Heart left ventricle (tissue), 16 donors: ENCODE measurements at regions not wholly inside any gene's neighbourhood (a gene's known extent, or its start where the extent isn't known, plus 50 kb on each side); places are given as distances from the start of the nearest gene placed in this dataset.
A peak's percentile ranks its signal among the peaks of the same experiment; 100 is the strongest.

ENCODE experiments used
- ATAC-seq, 4 donors: fragments of 200-7000 bp; cut with Tn5 transposase; one replicate each; pipeline ENCODE4 v1.9.1; 2020 to 2022; ENCODE audit warnings: moderate library complexity in 4 of 4, mild to moderate bottlenecking in 3 of 4, moderate number of reproducible peaks in 1 of 4
- DNase-seq, 5 donors: peaks; one replicate each; pipeline ENCODE4 v3.0.0-alpha.2; 2020
- H3K27ac ChIP-seq, 12 donors: fragments of 200-600 bp; sonication (generic) in 4 of 12; one replicate each; pipeline versions ENCODE4 v1.5.0 to v1.8.0; 2016 to 2022; ENCODE audit warnings: mild to moderate bottlenecking in 2 of 12
- H3K27me3 ChIP-seq, 9 donors: fragments of 200-600 bp; sonication (generic) in 2 of 9; one replicate each; pipeline versions ENCODE4 v1.5.1 to v1.8.0; 2016 to 2022; ENCODE audit warnings: mild to moderate bottlenecking in 3 of 9
- H3K36me3 ChIP-seq, 9 donors: fragments of 200-600 bp; sonication (generic) in 2 of 9; one replicate each; pipeline versions ENCODE4 v1.5.0 to v1.8.0; 2018 to 2022; ENCODE audit warnings: mild to moderate bottlenecking in 2 of 9
- H3K4me1 ChIP-seq, 12 donors: fragments of 200-600 bp; sonication (generic) in 4 of 12; one replicate each; pipeline versions ENCODE4 v1.5.0 to v1.8.0; 2016 to 2022; ENCODE audit warnings: mild to moderate bottlenecking in 3 of 12
- H3K4me3 ChIP-seq, 12 donors: fragments of 200-600 bp; sonication (generic) in 4 of 12; one replicate each; pipeline versions ENCODE4 v1.5.0 to v1.8.0; 2017 to 2022; ENCODE audit warnings: mild to moderate bottlenecking in 9 of 12, moderate library complexity in 4 of 12
- H3K9me3 ChIP-seq, 12 donors: fragments of 200-600 bp; sonication (generic) in 4 of 12; one replicate each; pipeline versions ENCODE4 v1.5.0 to v1.8.0; 2016 to 2022; ENCODE audit warnings: mild to moderate bottlenecking in 1 of 12
- CTCF ChIP-seq, 12 donors: fragments of 200-600 bp; sonication (generic) in 4 of 12; IDR thresholded peaks; one replicate each; pipeline versions ENCODE4 v1.5.0 to v1.8.0; 2018 to 2022; ENCODE audit warnings: antibody characterized with exemption in 12 of 12, mild to moderate bottlenecking in 5 of 12
- POLR2A ChIP-seq, 2 donors: fragments of 450-650 bp; IDR thresholded peaks; one replicate each; pipeline ENCODE4 v1.6.1; 2017; ENCODE audit warnings: antibody characterized with exemption in 2 of 2, mild to moderate bottlenecking in 2 of 2, moderate library complexity in 2 of 2
- WGBS, 4 donors: extraction: QIAGEN DNeasy Blood & Tissue Kit in 2 of 4; methylation state at CpG; one replicate each; pipeline versions ENCODE4 v1.1.5 to v1.1.7; 2013 to 2018; 5-methylcytosine and 5-hydroxymethylcytosine counted together
- intact Hi-C, 10 donors: fragments of 100-400 bp; cut with DNase I; formaldehyde crosslinking; loops; one replicate each; pipeline versions ENCODE4 v1.11.1 to v1.14.2; 2022
- donor health status: ischemic (EF 13 %, LVEDD 7.1; RV severe dilation, severe dysfunction).
- donor health status: healthy with polysubstance abuse.
- donor health status: DM: no; HTN: yes; CAD: no.
- donor health status: DM: no; HTN: no; CAD: no.
- donor health status: ischemic (EF 25% LVEDD 6.9; RV normal size, moderate dysfunction).
- donor health status: ischemic (EF 25% LVEDD 5.7; RV mildly dilated, moderate dysfunction).
- donor health status: healthy.
- donor health status: DM: yes; HTN: yes; CAD: no.
- donor health status: ischemic (EF 35%, LVEDD 5.7; RV mildly dilated, moderate dysfunction).
- donor health status: nonischemic (EF 11% LVEDD 7.7; RV severe dilation, severe dysfunction).
- donor health status: DM: yes; HTN: yes; CAD: no.
- donor health status: PGD.
- donor health status: ischemic (EF 29% LVEDD 5.4; RV normal size, mild dysfunction).
- donor health status: nonischemic (EF 23%, LVEDD 6.1; RV moderate dilation, normal function).

GRCh38 chr1:232372841-232373440 lies 257.0 kb downstream of the SIPA1L2 start:
- intact Hi-C loops: no loop called here
- Histone ChIP-seq H3K27ac (no peak overlapping the region), H3K27me3 (no peaks in the 10 kb centered on the region), H3K4me1 (peaks cover 0 to 31% (median 15%) of the 10 kb centered on the region in 12 donors), H3K9me3 (no peaks in the 10 kb centered on the region), H3K4me3 (no peak overlapping the region), H3K36me3 (no peaks in the 10 kb centered on the region)
- ATAC-seq: no peak
- no peak for TF ChIP-seq POLR2A (IDR thresholded peaks at IDR 0.05)
- TF ChIP-seq CTCF (IDR thresholded peaks at IDR 0.05): no peak
- WGBS, 4 donors: 80 to 95% (median 85%) methylated on average over 11 of the region's 11 CpGs
- DNase-seq: no peak

- no peak for DNase-seq
- ATAC-seq: no peak
- Histone ChIP-seq H3K4me1 (peaks cover 0 to 25% (median 10%) of the 10 kb centered on the region in 12 donors), H3K36me3 (no peaks in the 10 kb centered on the region), H3K27ac (no peak overlapping the region), H3K9me3 (no peaks in the 10 kb centered on the region), H3K27me3 (no peaks in the 10 kb centered on the region), H3K4me3 (no peak overlapping the region)
- intact Hi-C loops: no loop called here
- 91 to 94% (median 93%) methylated on average over 5 to 13 of the region's 13 CpGs for WGBS, 4 donors
- TF ChIP-seq CTCF (IDR thresholded peaks at IDR 0.05): no peak
- no peak for TF ChIP-seq POLR2A (IDR thresholded peaks at IDR 0.05)
Measured at GRCh38 chr1:232372431-232372830, 257.5 kb downstream of the SIPA1L2 start.

- Histone ChIP-seq H3K4me3 (no peak overlapping the region), H3K27ac (peak overlapping the region in 8 of 12 donors; percentile 8 to 68 (median 56)), H3K9me3 (no peaks in the 10 kb centered on the region), H3K27me3 (no peaks in the 10 kb centered on the region), H3K4me1 (peaks cover 0 to 13% (median 0%) of the 10 kb centered on the region in 12 donors), H3K36me3 (no peaks in the 10 kb centered on the region)
- peak in 2 of 5 donors; percentile 46 to 58 for DNase-seq
- ATAC-seq: peak; percentile 79 to 91 (median 90)
- intact Hi-C loops: no loop called here
- 56 to 68% (median 64%) methylated on average over 10 to 11 of the region's 11 CpGs for WGBS, 4 donors
- TF ChIP-seq POLR2A (IDR thresholded peaks at IDR 0.05): no peak
- no peak for TF ChIP-seq CTCF (IDR thresholded peaks at IDR 0.05)
Measured at GRCh38 chr1:232369451-232370296, 260.3 kb downstream of the SIPA1L2 start.

GRCh38 chr1:232368821-232369321 lies 261.1 kb downstream of the SIPA1L2 start:
- no peaks in the 10 kb centered on the region for H3K36me3 ChIP-seq
- WGBS, 4 donors: 87 to 95% (median 91%) methylated on average over 2 of the region's 2 CpGs
- no peak overlapping the region for H3K27ac ChIP-seq
- no peak overlapping the region for H3K4me3 ChIP-seq
- DNase-seq (no peak), ATAC-seq (no peak)
- peaks cover 0 to 13% (median 0%) of the 10 kb centered on the region in 12 donors for H3K4me1 ChIP-seq
- TF ChIP-seq POLR2A (IDR thresholded peaks at IDR 0.05) (no peak), CTCF (IDR thresholded peaks at IDR 0.05) (no peak)
- intact Hi-C loops: no loop called here
- no peaks in the 10 kb centered on the region for H3K9me3 ChIP-seq
- H3K27me3 ChIP-seq: no peaks in the 10 kb centered on the region
